ENCODE measurements at regions not wholly inside any gene's neighbourhood (a gene's known extent, or its start where the extent isn't known, plus 50 kb on each side); places are given as distances from the start of the nearest gene placed in this dataset.

DNA sequence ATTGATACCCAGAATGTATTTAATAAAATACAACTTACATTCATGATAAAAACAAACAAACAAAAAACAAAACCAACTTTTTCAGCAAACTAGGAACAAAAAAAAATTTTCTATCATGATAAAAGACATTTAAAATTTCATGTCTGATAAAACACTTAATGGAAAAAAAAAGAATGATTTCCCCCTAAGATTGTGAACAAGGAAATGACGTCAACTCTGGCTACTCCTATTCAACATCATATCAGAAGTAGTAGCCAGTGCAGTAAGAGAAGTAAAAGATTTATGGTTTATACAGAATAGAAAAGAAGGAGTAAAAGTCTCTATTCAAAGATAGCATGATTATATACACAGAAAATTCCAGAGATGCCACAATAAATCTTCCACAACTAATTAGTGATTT is 1306.6 kb downstream of the FSCB start:
- no peak for DNase-seq (ENCODE audit: low spot score, unreplicated experiment)
- Mint-ChIP-seq H3K36me3 (ENCODE audit: insufficient read depth) (no peaks in the 10 kb centered on the region), H3K9me3 (ENCODE audit: low read depth) (peaks cover 4% of the 10 kb centered on the region)

DNA sequence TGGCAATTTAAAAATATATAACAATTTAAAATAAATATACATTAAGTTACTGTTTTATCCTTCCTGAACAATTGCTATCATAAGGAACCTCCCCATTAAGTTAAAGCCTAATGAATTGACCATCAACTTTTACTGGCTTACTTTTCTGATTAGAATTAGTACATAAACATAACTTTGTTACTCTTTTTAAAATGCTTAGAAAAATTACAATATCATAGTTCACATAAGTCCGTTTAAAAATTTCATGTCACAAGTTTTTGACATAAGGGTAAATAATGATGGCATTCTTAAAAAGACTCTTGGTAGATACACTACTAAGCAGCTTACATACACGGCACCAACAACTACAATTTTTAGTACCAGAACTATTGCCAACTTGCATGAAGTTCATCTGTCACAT is 1308.6 kb downstream of the FSCB start:
- TF ChIP-seq CTCF (IDR thresholded peaks at IDR 0.05; ENCODE audit: unreplicated experiment): no peak
- Mint-ChIP-seq H3K27me3 (no peaks in the 10 kb centered on the region), H3K36me3 (ENCODE audit: insufficient read depth) (no peaks in the 10 kb centered on the region), H3K4me1 (ENCODE audit: low read depth) (no peaks in the 10 kb centered on the region), H3K27ac (no peak overlapping the region), H3K4me3 (ENCODE audit: low read depth) (no peak overlapping the region), H3K9me3 (ENCODE audit: low read depth) (peaks cover 4% of the 10 kb centered on the region)
- DNase-seq (ENCODE audit: low spot score, unreplicated experiment): no peak

More for the DNA sequence above, 1306.6 kb downstream of the FSCB start:
- no peak overlapping the region for H3K4me3 Mint-ChIP-seq (ENCODE audit: low read depth)
- no peaks in the 10 kb centered on the region for H3K27me3 Mint-ChIP-seq
- H3K27ac Mint-ChIP-seq: no peak overlapping the region
- H3K4me1 Mint-ChIP-seq (ENCODE audit: low read depth): peaks cover 2% of the 10 kb centered on the region
- no peak for TF ChIP-seq CTCF (IDR thresholded peaks at IDR 0.05; ENCODE audit: unreplicated experiment)

DNA sequence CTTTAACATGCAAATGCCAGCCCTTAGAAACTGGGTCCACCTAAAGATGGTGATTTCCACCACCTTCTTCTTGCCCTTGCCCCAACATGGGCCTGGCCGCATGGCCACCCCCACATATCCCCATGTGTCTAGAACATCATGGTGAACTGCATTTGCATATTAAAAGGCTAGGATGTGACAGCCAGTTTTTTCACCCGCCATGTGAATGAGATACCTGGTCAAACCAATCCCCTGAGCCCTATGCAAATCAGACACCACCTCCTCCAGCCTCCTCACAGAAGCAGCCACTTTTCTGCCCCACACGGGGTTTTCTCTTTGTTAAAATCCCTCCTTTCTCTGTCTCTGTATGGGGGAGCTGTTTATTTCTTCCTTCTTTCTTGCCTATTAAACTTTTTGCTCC is 1322.5 kb downstream of the FSCB start:
- H3K27me3 Mint-ChIP-seq: no peaks in the 10 kb centered on the region
- no peaks in the 10 kb centered on the region for H3K4me1 Mint-ChIP-seq (ENCODE audit: low read depth)
- DNase-seq (ENCODE audit: low spot score, unreplicated experiment): no peak
- H3K36me3 Mint-ChIP-seq (ENCODE audit: insufficient read depth): no peaks in the 10 kb centered on the region
- no peak for TF ChIP-seq CTCF (IDR thresholded peaks at IDR 0.05; ENCODE audit: unreplicated experiment)
- H3K4me3 Mint-ChIP-seq (ENCODE audit: low read depth): no peak overlapping the region
- H3K27ac Mint-ChIP-seq: no peak overlapping the region
- peaks cover 3% of the 10 kb centered on the region for H3K9me3 Mint-ChIP-seq (ENCODE audit: low read depth)

DNA sequence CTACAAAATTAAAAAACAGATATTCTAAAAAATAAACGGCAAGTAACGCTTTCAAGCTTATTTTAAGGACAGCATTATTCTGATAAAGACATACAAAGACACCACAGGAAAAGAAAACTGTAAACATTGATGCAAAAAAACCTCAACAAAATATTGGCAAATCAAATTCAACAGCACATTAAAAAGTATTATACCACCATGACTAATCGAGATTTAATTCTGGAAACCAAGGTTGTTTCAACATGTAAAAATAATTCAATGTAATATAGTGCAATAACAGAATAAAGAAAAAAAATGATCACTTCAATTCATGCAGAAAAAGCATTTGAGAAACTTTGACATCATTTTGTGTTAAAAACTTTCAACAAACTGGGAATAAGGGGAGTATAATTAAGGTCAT is 1323.2 kb downstream of the FSCB start:
- H3K27ac Mint-ChIP-seq: no peak overlapping the region
- no peak for TF ChIP-seq CTCF (IDR thresholded peaks at IDR 0.05; ENCODE audit: unreplicated experiment)
- DNase-seq (ENCODE audit: low spot score, unreplicated experiment): no peak
- H3K4me3 Mint-ChIP-seq (ENCODE audit: low read depth): no peak overlapping the region
- H3K36me3 Mint-ChIP-seq (ENCODE audit: insufficient read depth): no peaks in the 10 kb centered on the region
- H3K27me3 Mint-ChIP-seq: no peaks in the 10 kb centered on the region
- peaks cover 3% of the 10 kb centered on the region for H3K9me3 Mint-ChIP-seq (ENCODE audit: low read depth)
- no peaks in the 10 kb centered on the region for H3K4me1 Mint-ChIP-seq (ENCODE audit: low read depth)

DNA sequence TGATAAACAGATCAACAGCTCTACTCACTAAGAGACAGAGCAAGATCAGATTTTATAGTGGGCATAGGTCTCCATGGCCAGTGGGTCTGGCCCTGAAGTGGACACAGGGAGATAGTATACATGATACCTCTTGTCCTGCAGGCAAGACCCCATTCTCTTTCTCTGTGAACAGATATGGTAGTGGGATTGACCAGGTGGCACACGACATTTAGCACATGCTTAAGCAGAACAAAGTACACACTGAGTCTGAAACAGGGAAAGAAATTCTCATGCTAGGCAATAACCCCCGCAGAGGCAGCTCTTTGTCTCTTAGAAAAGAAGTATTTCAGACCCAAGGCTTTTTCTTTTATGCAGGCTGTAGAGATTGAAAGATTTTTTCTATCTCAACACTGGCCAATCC is 1331.2 kb downstream of the FSCB start:
- Mint-ChIP-seq H3K4me3 (ENCODE audit: low read depth) (no peak overlapping the region), H3K36me3 (ENCODE audit: insufficient read depth) (no peaks in the 10 kb centered on the region), H3K27me3 (no peaks in the 10 kb centered on the region), H3K27ac (no peak overlapping the region), H3K4me1 (ENCODE audit: low read depth) (peaks cover 2% of the 10 kb centered on the region), H3K9me3 (ENCODE audit: low read depth) (peaks cover 4% of the 10 kb centered on the region)
- DNase-seq (ENCODE audit: low spot score, unreplicated experiment): no peak
- no peak for TF ChIP-seq CTCF (IDR thresholded peaks at IDR 0.05; ENCODE audit: unreplicated experiment)
